ENCODE measurements at regions not wholly inside any gene's neighbourhood (a gene's known extent, or its start where the extent isn't known, plus 50 kb on each side); places are given as distances from the start of the nearest gene placed in this dataset.
A peak's percentile ranks its signal among the peaks of the same experiment; 100 is the strongest.

DNA sequence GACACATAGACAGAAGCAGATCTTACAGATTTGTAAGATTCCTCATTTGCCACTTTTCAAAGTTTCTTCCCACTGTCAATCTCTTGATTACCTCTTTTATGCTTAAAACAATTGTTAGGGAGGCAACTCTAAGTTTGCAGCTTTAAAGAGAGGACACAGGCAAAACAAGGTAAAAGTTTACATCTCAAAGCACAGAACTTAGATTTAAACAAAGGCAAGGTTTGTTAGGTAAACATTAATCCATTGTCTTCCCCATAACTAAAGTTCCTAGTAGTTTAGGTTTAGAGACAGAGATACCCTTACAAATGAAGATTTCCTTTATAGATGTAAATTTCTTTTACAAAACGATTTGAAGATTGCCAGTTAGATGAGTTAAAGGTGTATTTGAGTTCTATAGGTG, 176.9 kb downstream of the AASDH start (continued):
- TF ChIP-seq, protein P1, sequence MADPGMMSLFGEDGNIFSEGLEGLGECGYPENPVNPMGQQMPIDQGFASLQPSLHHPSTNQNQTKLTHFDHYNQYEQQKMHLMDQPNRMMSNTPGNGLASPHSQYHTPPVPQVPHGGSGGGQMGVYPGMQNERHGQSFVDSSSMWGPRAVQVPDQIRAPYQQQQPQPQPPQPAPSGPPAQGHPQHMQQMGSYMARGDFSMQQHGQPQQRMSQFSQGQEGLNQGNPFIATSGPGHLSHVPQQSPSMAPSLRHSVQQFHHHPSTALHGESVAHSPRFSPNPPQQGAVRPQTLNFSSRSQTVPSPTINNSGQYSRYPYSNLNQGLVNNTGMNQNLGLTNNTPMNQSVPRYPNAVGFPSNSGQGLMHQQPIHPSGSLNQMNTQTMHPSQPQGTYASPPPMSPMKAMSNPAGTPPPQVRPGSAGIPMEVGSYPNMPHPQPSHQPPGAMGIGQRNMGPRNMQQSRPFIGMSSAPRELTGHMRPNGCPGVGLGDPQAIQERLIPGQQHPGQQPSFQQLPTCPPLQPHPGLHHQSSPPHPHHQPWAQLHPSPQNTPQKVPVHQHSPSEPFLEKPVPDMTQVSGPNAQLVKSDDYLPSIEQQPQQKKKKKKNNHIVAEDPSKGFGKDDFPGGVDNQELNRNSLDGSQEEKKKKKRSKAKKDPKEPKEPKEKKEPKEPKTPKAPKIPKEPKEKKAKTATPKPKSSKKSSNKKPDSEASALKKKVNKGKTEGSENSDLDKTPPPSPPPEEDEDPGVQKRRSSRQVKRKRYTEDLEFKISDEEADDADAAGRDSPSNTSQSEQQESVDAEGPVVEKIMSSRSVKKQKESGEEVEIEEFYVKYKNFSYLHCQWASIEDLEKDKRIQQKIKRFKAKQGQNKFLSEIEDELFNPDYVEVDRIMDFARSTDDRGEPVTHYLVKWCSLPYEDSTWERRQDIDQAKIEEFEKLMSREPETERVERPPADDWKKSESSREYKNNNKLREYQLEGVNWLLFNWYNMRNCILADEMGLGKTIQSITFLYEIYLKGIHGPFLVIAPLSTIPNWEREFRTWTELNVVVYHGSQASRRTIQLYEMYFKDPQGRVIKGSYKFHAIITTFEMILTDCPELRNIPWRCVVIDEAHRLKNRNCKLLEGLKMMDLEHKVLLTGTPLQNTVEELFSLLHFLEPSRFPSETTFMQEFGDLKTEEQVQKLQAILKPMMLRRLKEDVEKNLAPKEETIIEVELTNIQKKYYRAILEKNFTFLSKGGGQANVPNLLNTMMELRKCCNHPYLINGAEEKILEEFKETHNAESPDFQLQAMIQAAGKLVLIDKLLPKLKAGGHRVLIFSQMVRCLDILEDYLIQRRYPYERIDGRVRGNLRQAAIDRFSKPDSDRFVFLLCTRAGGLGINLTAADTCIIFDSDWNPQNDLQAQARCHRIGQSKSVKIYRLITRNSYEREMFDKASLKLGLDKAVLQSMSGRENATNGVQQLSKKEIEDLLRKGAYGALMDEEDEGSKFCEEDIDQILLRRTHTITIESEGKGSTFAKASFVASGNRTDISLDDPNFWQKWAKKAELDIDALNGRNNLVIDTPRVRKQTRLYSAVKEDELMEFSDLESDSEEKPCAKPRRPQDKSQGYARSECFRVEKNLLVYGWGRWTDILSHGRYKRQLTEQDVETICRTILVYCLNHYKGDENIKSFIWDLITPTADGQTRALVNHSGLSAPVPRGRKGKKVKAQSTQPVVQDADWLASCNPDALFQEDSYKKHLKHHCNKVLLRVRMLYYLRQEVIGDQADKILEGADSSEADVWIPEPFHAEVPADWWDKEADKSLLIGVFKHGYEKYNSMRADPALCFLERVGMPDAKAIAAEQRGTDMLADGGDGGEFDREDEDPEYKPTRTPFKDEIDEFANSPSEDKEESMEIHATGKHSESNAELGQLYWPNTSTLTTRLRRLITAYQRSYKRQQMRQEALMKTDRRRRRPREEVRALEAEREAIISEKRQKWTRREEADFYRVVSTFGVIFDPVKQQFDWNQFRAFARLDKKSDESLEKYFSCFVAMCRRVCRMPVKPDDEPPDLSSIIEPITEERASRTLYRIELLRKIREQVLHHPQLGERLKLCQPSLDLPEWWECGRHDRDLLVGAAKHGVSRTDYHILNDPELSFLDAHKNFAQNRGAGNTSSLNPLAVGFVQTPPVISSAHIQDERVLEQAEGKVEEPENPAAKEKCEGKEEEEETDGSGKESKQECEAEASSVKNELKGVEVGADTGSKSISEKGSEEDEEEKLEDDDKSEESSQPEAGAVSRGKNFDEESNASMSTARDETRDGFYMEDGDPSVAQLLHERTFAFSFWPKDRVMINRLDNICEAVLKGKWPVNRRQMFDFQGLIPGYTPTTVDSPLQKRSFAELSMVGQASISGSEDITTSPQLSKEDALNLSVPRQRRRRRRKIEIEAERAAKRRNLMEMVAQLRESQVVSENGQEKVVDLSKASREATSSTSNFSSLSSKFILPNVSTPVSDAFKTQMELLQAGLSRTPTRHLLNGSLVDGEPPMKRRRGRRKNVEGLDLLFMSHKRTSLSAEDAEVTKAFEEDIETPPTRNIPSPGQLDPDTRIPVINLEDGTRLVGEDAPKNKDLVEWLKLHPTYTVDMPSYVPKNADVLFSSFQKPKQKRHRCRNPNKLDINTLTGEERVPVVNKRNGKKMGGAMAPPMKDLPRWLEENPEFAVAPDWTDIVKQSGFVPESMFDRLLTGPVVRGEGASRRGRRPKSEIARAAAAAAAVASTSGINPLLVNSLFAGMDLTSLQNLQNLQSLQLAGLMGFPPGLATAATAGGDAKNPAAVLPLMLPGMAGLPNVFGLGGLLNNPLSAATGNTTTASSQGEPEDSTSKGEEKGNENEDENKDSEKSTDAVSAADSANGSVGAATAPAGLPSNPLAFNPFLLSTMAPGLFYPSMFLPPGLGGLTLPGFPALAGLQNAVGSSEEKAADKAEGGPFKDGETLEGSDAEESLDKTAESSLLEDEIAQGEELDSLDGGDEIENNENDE (IDR thresholded peaks at IDR 0.05; ENCODE audit: insufficient replicate concordance, low read length), result peak; percentile 83
